ENCODE measurements at regions not wholly inside any gene's neighbourhood (a gene's known extent, or its start where the extent isn't known, plus 50 kb on each side); places are given as distances from the start of the nearest gene placed in this dataset.

- no peak for DNase-seq
Measured at GRCh38 chr10:107413971-107414370, 249.5 kb upstream of the SORCS1 start.

- peak in 1 of 3 experiments; percentile 2 for DNase-seq
Measured at GRCh38 chr10:107409522-107409921, 245.0 kb upstream of the SORCS1 start.

- DNase-seq, result no peak
Measured at GRCh38 chr10:107398115-107398514, 233.6 kb upstream of the SORCS1 start.

DNA sequence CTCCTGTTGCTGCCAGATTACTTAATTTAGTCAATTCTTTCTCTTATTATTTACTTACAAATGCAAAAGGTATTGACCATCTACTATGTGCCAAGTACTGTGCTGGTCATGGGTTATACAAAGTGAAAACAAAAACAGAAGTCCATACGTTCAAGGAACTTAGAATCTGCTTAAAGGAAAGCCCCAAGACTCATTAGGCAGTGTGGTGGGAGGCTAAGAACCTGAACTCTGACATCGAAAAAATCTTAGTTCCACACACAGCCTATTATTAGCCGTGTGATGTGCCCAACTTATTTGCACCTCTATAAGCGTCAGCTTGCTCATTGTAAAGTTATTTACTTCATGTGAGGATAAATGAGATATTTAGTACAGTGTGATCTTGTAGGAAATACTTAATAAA, 227.4 kb upstream of the SORCS1 start:
- DNase-seq, result no peak

DNA sequence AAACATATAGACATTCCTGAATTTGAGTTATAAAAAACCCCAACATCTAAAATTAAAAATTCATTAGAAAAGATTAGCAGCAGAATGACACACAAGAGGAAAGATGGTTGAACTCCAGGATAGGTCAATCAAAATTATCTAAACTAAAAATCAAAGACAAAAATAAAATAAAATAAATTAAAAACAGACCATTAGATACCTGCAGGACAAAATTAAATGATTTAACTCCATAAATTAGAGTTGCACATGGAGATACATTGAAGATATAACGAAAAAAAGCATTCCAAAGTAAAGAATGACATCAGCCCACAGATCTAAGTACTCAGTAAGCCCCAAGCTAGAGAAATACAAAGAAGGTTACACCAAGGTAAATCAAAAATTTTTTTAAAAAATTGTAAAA, 226.1 kb upstream of the SORCS1 start:
- DNase-seq, result no peak

DNA sequence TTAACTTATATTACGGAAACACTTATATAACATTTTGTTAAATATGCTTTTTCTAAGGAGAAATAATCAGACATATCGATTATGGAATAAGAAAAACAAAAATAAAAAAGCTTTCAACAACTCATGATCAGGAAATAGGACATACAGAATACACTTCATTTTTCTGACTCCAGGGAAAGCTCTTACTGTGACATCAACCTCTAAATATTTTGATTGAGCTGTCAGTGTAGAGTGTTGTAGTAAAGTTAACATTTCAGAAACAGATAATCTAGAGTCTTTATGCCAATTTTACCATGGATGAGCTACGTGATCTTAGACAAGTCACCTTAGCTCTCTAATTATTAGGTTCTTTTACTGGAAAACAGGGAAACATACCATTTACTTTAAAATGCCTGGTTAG, 218.9 kb upstream of the SORCS1 start:
- no peak for DNase-seq

GRCh38 chr10:107379601-107380000, 215.1 kb upstream of the SORCS1 start:
- DNase-seq, result no peak

DNA sequence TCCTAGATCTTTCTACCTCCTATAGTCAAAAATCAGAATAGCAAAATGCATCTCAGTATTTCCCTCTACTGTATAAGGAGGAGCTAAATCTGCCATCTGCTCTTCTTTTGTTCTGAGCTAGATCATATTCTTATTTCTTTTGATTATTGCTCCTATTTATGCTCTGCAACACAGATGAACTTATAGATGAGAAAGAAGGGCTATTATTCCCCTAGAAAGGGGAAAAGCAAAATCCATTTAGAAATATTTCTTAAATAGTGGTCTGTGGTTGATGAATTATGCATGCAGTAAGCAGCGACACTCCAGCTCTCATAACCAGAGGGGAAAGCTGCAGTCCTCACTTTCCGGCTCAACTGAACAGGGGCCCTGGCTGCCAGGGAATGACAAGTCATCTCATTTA, 207.3 kb upstream of the SORCS1 start:
- no peak for DNase-seq

DNA sequence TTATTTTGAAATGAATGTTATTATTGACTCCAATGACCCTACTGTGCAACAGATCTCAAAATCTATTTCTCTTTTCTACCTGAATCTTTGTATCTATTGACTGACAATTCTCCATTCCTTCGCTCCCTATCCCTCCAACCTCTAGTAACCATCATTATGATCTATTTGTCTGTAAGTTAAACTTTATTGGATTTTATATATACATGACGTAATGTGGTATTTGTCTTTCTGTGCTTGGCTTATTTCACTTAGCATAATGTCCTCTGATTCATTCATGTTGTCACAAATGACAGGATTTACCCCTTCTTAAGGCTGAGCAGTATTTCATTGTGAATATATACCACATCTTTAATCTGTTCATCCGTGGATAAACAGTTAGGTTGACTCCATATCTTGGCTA, 200.4 kb upstream of the SORCS1 start:
- no peak for DNase-seq

DNA sequence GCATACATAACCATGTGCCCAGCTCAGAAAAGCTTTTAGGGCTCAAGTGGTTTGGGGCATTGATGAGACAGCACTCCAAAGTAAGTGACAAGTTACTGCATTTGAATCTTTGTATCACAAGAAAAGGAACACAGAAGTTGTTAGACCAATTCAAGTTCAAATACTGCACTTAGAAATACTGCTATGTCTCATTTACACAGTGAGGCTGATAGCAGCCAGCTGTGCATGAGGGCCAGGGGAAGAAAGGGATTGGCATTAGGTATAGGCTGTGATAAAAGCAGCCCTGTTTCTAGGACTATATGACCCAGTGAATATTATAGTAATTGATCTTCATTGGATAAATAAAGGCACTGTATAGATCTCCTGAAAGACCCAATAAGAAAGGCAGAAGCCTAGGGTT, 197.8 kb upstream of the SORCS1 start:
- DNase-seq, result no peak

DNA sequence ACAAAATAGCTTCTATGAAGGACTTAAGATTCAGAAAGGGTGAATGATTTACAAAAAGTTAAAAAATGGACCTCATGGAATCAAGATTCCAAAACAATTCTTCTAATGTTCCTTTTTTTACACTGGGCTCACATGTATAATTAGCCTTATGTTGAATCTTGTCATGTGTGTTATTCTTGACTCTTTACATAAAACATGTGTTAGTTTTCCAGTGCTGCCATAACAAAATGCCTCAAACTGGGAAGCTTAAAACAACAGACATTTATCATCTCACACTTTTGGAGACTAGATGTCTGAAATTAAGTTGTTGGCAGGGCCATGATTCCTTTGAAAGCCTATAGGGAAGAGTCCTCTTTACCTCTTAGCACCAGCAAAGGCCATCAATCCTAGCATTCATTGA, 192.5 kb upstream of the SORCS1 start:
- no peak for DNase-seq

- DNase-seq, result no peak
Measured at GRCh38 chr10:107356396-107356795, 191.9 kb upstream of the SORCS1 start.

- DNase-seq, result no peak
Measured at GRCh38 chr10:107342711-107343110, 178.2 kb upstream of the SORCS1 start.

DNA sequence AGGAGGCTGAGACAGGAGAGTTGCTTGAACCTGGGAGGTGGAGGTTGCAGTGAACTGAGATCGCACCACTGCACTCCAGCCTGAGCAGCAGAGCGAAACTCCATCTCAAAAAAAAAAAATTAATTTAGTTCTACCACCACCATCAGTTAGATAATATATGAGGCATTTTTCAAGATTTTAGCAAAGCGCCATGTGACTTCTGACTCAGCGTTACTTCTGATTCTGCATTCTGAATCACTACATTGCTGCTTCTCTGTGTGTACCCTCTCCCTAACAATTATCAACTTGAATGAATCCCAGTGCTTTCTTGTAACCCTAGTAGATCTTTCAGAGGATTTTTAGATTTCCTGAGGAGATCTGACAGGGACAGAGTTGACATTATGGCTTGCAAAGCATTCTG, 176.8 kb upstream of the SORCS1 start:
- no peak for DNase-seq

DNA sequence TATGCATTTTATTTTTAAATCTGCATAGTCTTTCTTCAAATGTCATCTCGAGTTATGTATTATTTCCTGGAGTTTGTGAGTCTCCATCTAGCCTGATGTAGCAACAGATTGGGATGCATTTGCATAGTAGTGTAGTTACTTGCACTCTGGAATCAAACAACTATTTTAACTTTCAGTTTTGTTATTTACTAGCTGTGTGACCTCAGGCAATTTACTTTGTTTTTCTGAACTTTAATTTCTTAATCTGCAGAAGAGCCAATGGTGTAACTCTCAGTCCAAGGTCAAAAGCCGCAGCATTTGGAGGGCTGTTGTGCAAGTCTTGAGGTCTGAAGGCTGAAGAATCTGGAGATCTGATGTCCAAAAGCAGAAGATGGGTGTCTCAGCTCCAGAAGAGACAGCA, 175.8 kb upstream of the SORCS1 start:
- DNase-seq, result no peak

DNA sequence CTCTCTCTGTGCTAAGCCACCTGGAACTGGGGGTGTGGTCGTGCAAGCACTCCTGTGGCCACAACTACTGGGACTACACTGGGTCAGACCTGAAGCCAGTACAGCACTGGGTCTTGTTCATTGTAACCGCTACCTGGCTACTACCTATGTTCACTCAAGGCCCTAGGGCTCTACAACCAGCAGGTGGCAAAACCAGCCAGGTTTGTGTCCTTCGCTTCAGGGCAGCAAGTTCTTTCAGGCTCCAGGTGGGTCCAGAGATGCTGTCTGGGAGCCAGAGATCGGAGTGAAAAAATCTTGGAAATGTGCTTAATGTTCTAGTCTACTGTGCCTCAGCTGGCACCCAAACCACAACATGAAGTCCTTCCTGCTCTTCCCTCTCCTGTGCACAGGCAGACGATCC, 171.6 kb upstream of the SORCS1 start:
- DNase-seq, result no peak

- DNase-seq, result no peak
Measured at GRCh38 chr10:107317592-107317991, 153.1 kb upstream of the SORCS1 start.

DNA sequence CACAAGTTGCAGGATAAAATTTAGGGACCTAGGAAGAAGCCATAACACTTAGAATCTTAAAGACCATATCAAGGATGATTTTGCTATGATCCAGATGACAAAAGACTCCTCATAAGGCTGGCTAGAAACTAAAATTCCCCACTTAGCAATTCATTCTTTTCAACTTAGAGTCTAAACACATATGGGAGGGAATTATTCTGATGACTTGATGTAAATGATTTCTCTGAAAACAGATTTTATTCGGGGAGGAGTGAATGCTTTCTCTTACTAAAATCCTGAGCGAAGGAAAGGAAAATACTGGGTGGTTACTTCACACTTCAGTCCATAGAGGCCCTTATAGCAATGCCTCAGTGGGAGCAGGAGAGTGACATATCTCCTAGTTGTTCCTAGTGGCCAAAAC, 138.7 kb upstream of the SORCS1 start:
- no peak for DNase-seq

DNA sequence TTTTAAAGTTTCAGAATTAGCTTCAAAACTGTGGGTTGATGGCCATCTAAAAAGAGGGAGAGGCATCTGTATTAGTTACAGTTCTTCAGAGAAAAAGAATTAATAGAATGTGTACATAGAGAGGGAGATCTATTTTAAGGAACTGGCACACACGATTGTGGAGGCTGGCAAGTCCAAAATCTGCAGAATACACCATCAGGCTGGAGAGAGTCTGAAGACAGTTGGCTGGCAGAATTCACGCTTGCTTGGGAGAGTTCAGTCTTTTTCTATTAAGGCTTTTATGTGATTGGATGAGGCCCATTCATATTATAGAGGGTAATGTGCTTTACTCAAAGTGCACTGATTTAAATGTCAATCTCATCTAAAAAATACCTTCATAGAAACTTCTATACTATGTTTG, 135.1 kb upstream of the SORCS1 start:
- no peak for DNase-seq

DNA sequence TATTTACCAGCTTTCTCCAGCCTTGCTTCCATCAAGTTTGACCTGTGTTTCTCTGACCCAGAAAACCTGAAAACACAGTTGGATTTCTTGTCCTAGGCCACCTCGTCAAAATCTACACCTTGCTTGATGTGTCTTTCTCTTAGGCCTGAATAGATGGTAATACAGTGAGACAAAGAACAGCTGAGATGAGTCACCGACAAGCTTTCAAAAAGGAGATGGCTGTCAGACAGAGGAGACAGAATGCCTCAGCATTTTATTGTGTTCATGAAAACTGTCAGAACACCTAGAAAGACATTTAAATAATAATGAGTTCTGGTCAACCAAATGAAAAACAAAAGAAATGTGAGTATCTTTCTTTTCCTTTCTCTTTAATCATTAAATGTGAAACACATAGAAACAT, 119.7 kb upstream of the SORCS1 start:
- DNase-seq, result no peak

GRCh38 chr10:107280293-107280692, 115.8 kb upstream of the SORCS1 start:
- DNase-seq, result no peak

DNA sequence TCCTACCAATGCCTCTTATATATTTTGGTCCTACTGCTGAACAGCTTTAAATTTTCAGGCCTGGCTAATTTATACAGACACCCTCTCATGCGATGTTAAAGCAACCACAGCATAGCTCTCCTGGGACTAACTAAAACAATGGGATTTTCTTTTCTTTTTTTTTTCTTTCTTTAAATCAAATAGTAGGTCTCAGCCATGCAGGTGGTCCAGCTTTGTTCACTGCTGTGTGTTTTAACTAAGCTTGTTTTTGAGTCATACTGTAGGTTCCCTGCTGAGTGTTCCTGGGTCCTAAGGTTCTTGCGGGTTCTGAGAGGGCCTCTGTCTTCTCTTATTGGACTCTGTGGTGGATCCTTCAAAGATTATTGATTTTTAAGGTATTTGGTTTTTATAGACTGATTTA, 113.1 kb upstream of the SORCS1 start:
- no peak for DNase-seq

GRCh38 chr10:107275806-107276205, 111.3 kb upstream of the SORCS1 start:
- DNase-seq, result no peak

GRCh38 chr10:107269626-107270025, 105.1 kb upstream of the SORCS1 start:
- no peak for DNase-seq

DNA sequence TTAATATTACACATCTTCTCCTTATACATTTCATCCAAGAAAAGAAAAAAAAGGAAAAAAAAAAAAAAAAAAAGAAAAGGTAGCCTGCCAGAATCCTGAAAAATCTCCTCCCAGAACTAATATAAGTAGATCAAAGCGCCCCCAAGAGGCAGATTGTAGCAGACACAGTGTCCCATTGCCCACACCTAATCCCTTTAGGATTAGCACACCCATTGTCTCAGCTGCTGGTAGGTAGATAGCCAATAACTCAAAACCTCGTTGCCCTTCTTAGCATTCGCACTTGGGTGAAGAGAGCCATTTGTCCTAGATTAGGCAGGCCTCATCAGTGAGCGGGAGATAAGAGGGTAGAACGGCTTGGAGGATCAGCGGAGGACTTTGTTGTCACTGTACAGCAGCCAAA, 100.2 kb upstream of the SORCS1 start:
- no peak for DNase-seq

DNA sequence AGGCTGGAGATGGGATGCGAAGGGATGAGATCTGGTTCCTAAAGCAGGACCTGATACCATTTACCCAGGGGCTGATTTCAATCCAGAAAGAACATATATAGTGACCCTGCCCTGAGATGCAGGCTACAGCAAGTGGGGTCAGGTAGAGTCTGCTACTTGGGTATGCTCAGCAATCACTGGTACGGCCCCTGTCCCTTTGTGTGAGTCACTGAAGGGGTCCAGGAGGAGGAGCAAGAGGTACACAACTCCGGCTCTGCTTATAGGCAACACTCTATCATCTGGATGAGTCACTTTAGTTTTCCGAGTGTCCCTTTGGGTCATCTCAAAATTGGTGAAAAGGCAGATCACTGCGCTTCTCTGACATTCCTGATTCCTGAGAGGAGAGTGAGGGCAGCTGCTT, 79.6 kb upstream of the SORCS1 start:
- no peak for DNase-seq

All from NCI-H1417 (cell line).